B cell (primary cell): ENCODE measurements at regions not wholly inside any gene's neighbourhood (a gene's known extent, or its start where the extent isn't known, plus 50 kb on each side); places are given as distances from the start of the nearest gene placed in this dataset.

ENCODE experiments used
- ATAC-seq: fragments of 200-7000 bp; cut with Tn5 transposase; one replicate; pipeline ENCODE4 v1.10.0; 2021; ENCODE audit warnings: low read depth, mild to moderate bottlenecking, moderate number of reproducible peaks, moderate library complexity
- CTCF ChIA-PET: fragments of 350-600 bp; sonication (Branson Sonifier 250); formaldehyde crosslinking; loops from one replicate; lab custom pipeline; 2021; ENCODE audit warnings: antibody characterized with exemption, inconsistent platforms; lab: Charles Lee
- POLR2A ChIA-PET: fragments of 350-600 bp; sonication (Branson Sonifier 250); formaldehyde crosslinking; loops from one replicate; lab custom pipeline; 2021; ENCODE audit warnings: antibody characterized with exemption; lab: Charles Lee
- DNase-seq: peaks from one replicate; pipeline ENCODE4 v3.0.0; 2013
- H2AFZ ChIP-seq: 2 replicates; pipeline ENCODE4 v1.6.1; 2012; ENCODE audit warnings: mild to moderate bottlenecking, low read depth, low read length; ENCODE audit not compliant: insufficient read depth, poor library complexity, severe bottlenecking
- H3K27ac ChIP-seq, 2 donors: 1 replicate in 1 of 2; 2 replicates in 1 of 2; pipeline ENCODE4 v1.5.1; 2012 to 2013; ENCODE audit warnings: low read length in 2 of 2, mild to moderate bottlenecking in 2 of 2, moderate library complexity in 1 of 2
- H3K27me3 ChIP-seq, 4 experiments: fragments of 200-600 bp in 1 of 4; sonication (generic) in 1 of 4; replicated peaks in 1 of 4; 1 replicate in 2 of 4; 2 replicates in 2 of 4; pipeline versions ENCODE4 v1.6.1 to v1.7.0; 2013 to 2016; ENCODE audit warnings: low read length in 3 of 4, mild to moderate bottlenecking in 2 of 4, mixed read lengths in 1 of 4, moderate library complexity in 1 of 4; ENCODE audit not compliant: insufficient read depth in 4 of 4, control insufficient read depth in 3 of 4; ENCODE audit errors: control extremely low read depth in 1 of 4
- H3K36me3 ChIP-seq, 2 experiments: replicated peaks in 1 of 2; 1 replicate in 1 of 2; 2 replicates in 1 of 2; pipeline versions ENCODE4 v1.6.1 to v1.7.1; 2013; ENCODE audit warnings: low read length in 1 of 2; ENCODE audit not compliant: insufficient read depth in 2 of 2, control insufficient read depth in 1 of 2; ENCODE audit errors: control extremely low read depth in 1 of 2, extremely low read depth in 1 of 2
- H3K4me1 ChIP-seq, 2 donors: fragments of 200-600 bp in 1 of 2; sonication (generic) in 1 of 2; 1 replicate in 1 of 2; 2 replicates in 1 of 2; pipeline versions ENCODE4 v1.5.1 to v1.6.1; 2013 to 2017; ENCODE audit warnings: low read length in 2 of 2; ENCODE audit not compliant: control insufficient read depth in 2 of 2, insufficient read depth in 2 of 2
- H3K4me2 ChIP-seq: replicated peaks from 2 replicates; pipeline ENCODE3; 2012; ENCODE audit warnings: mild to moderate bottlenecking, low read depth, low read length; ENCODE audit not compliant: poor library complexity, severe bottlenecking
- H3K4me3 ChIP-seq, 5 experiments: fragments of 200-600 bp in 1 of 5; sonication (generic) in 1 of 5; 1 replicate in 3 of 5; 2 replicates in 2 of 5; pipeline versions ENCODE4 v1.5.1 to v1.7.0; 2011 to 2016; ENCODE audit warnings: low read length in 4 of 5, mild to moderate bottlenecking in 4 of 5, low read depth in 2 of 5, control low read depth in 1 of 5, moderate library complexity in 1 of 5; ENCODE audit not compliant: insufficient read depth in 1 of 5; ENCODE audit errors: control extremely low read depth in 1 of 5, extremely low read depth in 1 of 5
- H3K79me2 ChIP-seq: fragments of 200-600 bp; sonication (generic); one replicate; pipeline ENCODE4 v1.6.0; 2016; ENCODE audit warnings: low read length; ENCODE audit not compliant: control insufficient read depth, insufficient read depth
- H3K9ac ChIP-seq: fragments of 200-600 bp; sonication (generic); 2 replicates; pipeline ENCODE4 v1.6.1; 2017; ENCODE audit warnings: mild to moderate bottlenecking, low read length, moderate library complexity
- H3K9me3 ChIP-seq, 3 donors: one replicate each; pipeline versions ENCODE4 v1.6.1 to v1.7.1; 2013; ENCODE audit warnings: low read length in 2 of 3; ENCODE audit not compliant: control insufficient read depth in 2 of 3, insufficient read depth in 1 of 3; ENCODE audit errors: control extremely low read depth in 1 of 3
- H4K20me1 ChIP-seq: 2 replicates; pipeline ENCODE4 v1.6.0; 2012; ENCODE audit warnings: mild to moderate bottlenecking, low read length; ENCODE audit not compliant: insufficient read depth, control insufficient read depth, poor library complexity, severe bottlenecking
- H3K27ac Mint-ChIP-seq: one replicate; pipeline ENCODE4 v1.8.0; 2021; ENCODE audit warnings: mixed read lengths
- H3K27me3 Mint-ChIP-seq: one replicate; pipeline ENCODE4 v1.8.0; 2021; ENCODE audit warnings: mixed read lengths
- H3K4me1 Mint-ChIP-seq: one replicate; pipeline ENCODE4 v1.8.0; 2021; ENCODE audit warnings: mixed read lengths
- H3K4me3 Mint-ChIP-seq: one replicate; pipeline ENCODE4 v1.8.0; 2021; ENCODE audit warnings: mixed read lengths
- H3K9me3 Mint-ChIP-seq: one replicate; pipeline ENCODE4 v1.8.0; 2022; ENCODE audit warnings: mixed read lengths; ENCODE audit not compliant: insufficient read depth
- EZH2 ChIP-seq: IDR thresholded peaks from 2 replicates; pipeline ENCODE4 v1.6.1; 2012; ENCODE audit warnings: borderline replicate concordance, low read depth, mild to moderate bottlenecking, moderate library complexity, low read length; ENCODE audit not compliant: insufficient read depth, poor library complexity, severe bottlenecking
- WGBS: methylation state at CpG from one replicate; pipeline ENCODE4 v1.1.5; 2013; ENCODE audit warnings: missing lambda C conversion rate; ENCODE audit not compliant: insufficient coverage; 5-methylcytosine and 5-hydroxymethylcytosine counted together
- intact Hi-C: fragments of 100-400 bp; cut with micrococcal nuclease; formaldehyde crosslinking; loops from one replicate; pipeline ENCODE4 v1.10.0; 2022
- TF ChIP-seq, protein P1 (sequence below): fragments of 200-600 bp; IDR thresholded peaks from one replicate; pipeline ENCODE4 v1.8.0; 2022; ENCODE audit warnings: antibody characterized with exemption, mild to moderate bottlenecking

DNA sequence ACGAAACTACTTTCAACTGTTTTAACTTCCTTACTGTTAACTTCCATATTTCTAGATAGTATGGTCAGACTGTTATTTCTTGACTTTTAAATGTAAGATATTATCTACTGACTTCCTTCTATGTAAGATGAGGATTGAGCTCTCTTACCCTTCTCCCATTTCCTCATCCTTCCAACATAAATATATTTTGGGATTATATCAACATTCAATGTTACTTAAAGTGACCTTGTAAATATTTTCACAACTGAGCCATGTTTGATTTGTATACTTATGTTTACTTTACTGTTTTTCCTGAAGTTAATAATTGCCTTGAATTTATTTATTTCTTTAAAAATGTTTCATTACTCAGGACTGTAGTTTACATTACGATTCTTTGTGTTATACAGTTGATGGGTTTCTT lies 148.7 kb downstream of the ZIC5 start:
- Histone ChIP-seq H3K9ac (no peak overlapping the region), H2AFZ (no peak overlapping the region), H4K20me1 (no peaks in the 10 kb centered on the region), H3K27me3 (no peaks in the 10 kb centered on the region), H3K4me1 (no peaks in the 10 kb centered on the region), H3K9me3 (no peaks in the 10 kb centered on the region), H3K4me2 (no peak overlapping the region), H3K36me3 (no peaks in the 10 kb centered on the region), H3K79me2 (no peaks in the 10 kb centered on the region), H3K4me3 (no peak overlapping the region), H3K27ac (no peak overlapping the region)
- POLR2A ChIA-PET, result no interaction called here
- intact Hi-C loops, result no loop called here
- ATAC-seq (no peak), DNase-seq (no peak)
- TF ChIP-seq, protein P1, sequence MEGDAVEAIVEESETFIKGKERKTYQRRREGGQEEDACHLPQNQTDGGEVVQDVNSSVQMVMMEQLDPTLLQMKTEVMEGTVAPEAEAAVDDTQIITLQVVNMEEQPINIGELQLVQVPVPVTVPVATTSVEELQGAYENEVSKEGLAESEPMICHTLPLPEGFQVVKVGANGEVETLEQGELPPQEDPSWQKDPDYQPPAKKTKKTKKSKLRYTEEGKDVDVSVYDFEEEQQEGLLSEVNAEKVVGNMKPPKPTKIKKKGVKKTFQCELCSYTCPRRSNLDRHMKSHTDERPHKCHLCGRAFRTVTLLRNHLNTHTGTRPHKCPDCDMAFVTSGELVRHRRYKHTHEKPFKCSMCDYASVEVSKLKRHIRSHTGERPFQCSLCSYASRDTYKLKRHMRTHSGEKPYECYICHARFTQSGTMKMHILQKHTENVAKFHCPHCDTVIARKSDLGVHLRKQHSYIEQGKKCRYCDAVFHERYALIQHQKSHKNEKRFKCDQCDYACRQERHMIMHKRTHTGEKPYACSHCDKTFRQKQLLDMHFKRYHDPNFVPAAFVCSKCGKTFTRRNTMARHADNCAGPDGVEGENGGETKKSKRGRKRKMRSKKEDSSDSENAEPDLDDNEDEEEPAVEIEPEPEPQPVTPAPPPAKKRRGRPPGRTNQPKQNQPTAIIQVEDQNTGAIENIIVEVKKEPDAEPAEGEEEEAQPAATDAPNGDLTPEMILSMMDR, result no peak
- no peak for TF ChIP-seq EZH2
- Mint-ChIP-seq H3K4me1 (no peaks in the 10 kb centered on the region), H3K4me3 (no peak overlapping the region), H3K9me3 (no peaks in the 10 kb centered on the region), H3K27ac (no peak overlapping the region), H3K27me3 (no peaks in the 10 kb centered on the region)
- CTCF ChIA-PET, result no interaction called here
- WGBS, result no CpG with 5 or more reads among the region's 2 CpGs

DNA sequence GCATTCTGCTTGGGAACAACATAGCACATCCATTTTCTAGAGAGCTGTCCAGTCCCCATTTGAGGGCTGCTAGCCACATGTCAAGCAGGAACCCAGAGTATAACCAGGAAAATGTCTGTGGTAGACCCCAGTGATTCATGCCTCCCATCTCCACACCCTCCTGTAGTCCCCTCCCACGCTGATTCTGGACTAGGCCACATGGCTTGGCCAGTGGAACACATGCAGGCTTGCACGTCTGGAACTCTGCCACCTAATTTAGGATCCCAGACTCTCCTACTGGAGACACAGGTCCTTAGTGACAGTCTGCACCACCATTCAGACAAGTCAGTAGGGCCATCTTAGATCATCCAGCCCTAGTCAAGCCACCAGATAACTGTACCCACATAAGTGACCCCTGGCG lies 149.8 kb downstream of the ZIC5 start:
- no peak overlapping the region for H2AFZ ChIP-seq
- ChIA-PET POLR2A (no interaction called here), CTCF (no interaction called here)
- H3K27ac Mint-ChIP-seq, result no peak overlapping the region
- TF ChIP-seq, protein P1, result no peak
- no peak for TF ChIP-seq EZH2
- H3K4me2 ChIP-seq, result no peak overlapping the region
- no peaks in the 10 kb centered on the region for H3K27me3 ChIP-seq
- no peak overlapping the region for H3K27ac ChIP-seq
- H3K4me1 Mint-ChIP-seq, result no peaks in the 10 kb centered on the region
- intact Hi-C loops, result no loop called here
- H4K20me1 ChIP-seq, result no peaks in the 10 kb centered on the region
- H3K9me3 ChIP-seq, result peaks cover 0 to under 1% (median 0%) of the 10 kb centered on the region in 3 donors
- no peak overlapping the region for H3K9ac ChIP-seq
- 81% methylated on average over 2 of the region's 3 CpGs for WGBS
- no peaks in the 10 kb centered on the region for H3K9me3 Mint-ChIP-seq
- no peak overlapping the region for H3K4me3 ChIP-seq
- no peak overlapping the region for H3K4me3 Mint-ChIP-seq
- ATAC-seq, result no peak
- no peaks in the 10 kb centered on the region for H3K4me1 ChIP-seq
- no peaks in the 10 kb centered on the region for H3K27me3 Mint-ChIP-seq
- no peak for DNase-seq
- H3K36me3 ChIP-seq, result no peaks in the 10 kb centered on the region
- no peaks in the 10 kb centered on the region for H3K79me2 ChIP-seq
